ENCODE measurements at regions not wholly inside any gene's neighbourhood (a gene's known extent, or its start where the extent isn't known, plus 50 kb on each side); places are given as distances from the start of the nearest gene placed in this dataset.

DNA sequence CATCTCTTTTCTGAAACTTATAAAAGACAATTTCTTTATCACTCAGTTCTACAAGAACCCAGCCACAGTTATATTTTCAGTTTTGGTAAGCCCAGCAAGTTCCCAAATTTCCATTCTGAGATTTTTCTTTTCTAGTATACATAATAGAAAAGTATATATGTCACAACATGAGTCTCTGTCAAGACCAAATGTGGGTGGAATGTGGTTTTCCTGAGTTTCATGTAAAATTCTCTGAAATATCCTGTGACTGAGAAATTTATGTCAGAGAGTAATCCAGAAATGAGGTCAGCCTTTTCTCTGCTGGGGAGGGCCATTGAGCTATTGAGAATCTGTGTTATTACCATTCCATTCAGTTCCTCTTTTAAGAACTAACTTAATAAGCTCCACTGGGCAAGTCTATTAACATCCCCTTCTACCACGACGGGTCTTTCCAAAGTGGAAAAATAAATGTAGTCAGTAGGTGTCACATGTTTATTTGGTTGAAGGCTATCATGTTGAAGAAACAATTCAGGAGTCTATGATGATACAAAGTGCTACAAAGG, 100.7 kb upstream of the HMGN3 start:
- CTCF ChIA-PET (ENCODE audit: low intra/inter-chr PET ratio) = no interaction called here
- H3K9ac ChIP-seq (ENCODE audit: insufficient read depth in 1 of 2, low read depth in 2 of 2, low read length in 2 of 2) = no peak overlapping the region
- no peaks in the 10 kb centered on the region for H3K36me3 ChIP-seq (ENCODE audit: control insufficient read depth, insufficient read depth, low read length)
- in situ Hi-C loops (cut with MboI) = no loop called here
- no peaks in the 10 kb centered on the region for H3K79me2 ChIP-seq (ENCODE audit: control insufficient read depth, insufficient read depth, low read length)
- H2AFZ ChIP-seq (ENCODE audit: low read depth, low read length) = no peak overlapping the region
- TF ChIP-seq FUS (optimal IDR thresholded peaks at IDR 0.05; ENCODE audit: low read depth, low read length) (no peak), NR3C1 (CRISPR knock-in tag; IDR thresholded peaks at IDR 0.05) (no peak), MCM3 (IDR thresholded peaks at IDR 0.05) (no peak), PRPF4 (IDR thresholded peaks at IDR 0.05; ENCODE audit: insufficient read depth, low read depth, low read length, poor library complexity, severe bottlenecking) (no peak), ZNF76 (CRISPR knock-in tag; IDR thresholded peaks at IDR 0.05; ENCODE audit: borderline replicate concordance) (no peak), ZNF668 (CRISPR knock-in tag; IDR thresholded peaks at IDR 0.05) (no peak)
- TF ChIP-seq, protein P1, sequence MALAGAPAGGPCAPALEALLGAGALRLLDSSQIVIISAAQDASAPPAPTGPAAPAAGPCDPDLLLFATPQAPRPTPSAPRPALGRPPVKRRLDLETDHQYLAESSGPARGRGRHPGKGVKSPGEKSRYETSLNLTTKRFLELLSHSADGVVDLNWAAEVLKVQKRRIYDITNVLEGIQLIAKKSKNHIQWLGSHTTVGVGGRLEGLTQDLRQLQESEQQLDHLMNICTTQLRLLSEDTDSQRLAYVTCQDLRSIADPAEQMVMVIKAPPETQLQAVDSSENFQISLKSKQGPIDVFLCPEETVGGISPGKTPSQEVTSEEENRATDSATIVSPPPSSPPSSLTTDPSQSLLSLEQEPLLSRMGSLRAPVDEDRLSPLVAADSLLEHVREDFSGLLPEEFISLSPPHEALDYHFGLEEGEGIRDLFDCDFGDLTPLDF (CRISPR knock-in tag; IDR thresholded peaks at IDR 0.05) = no peak
- TF ChIP-seq, protein P2, sequence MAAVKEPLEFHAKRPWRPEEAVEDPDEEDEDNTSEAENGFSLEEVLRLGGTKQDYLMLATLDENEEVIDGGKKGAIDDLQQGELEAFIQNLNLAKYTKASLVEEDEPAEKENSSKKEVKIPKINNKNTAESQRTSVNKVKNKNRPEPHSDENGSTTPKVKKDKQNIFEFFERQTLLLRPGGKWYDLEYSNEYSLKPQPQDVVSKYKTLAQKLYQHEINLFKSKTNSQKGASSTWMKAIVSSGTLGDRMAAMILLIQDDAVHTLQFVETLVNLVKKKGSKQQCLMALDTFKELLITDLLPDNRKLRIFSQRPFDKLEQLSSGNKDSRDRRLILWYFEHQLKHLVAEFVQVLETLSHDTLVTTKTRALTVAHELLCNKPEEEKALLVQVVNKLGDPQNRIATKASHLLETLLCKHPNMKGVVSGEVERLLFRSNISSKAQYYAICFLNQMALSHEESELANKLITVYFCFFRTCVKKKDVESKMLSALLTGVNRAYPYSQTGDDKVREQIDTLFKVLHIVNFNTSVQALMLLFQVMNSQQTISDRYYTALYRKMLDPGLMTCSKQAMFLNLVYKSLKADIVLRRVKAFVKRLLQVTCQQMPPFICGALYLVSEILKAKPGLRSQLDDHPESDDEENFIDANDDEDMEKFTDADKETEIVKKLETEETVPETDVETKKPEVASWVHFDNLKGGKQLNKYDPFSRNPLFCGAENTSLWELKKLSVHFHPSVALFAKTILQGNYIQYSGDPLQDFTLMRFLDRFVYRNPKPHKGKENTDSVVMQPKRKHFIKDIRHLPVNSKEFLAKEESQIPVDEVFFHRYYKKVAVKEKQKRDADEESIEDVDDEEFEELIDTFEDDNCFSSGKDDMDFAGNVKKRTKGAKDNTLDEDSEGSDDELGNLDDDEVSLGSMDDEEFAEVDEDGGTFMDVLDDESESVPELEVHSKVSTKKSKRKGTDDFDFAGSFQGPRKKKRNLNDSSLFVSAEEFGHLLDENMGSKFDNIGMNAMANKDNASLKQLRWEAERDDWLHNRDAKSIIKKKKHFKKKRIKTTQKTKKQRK (IDR thresholded peaks at IDR 0.05; ENCODE audit: borderline replicate concordance, low read depth, low read length) = no peak
- no peak overlapping the region for H3K27ac ChIP-seq (ENCODE audit: extremely low read depth, low read depth, low read length)
- ATAC-seq (no peak), FAIRE-seq (no peak), DNase-seq (ENCODE audit: extremely low read depth in 1 of 4, low spot score in 3 of 4) (no peak)
- no peak overlapping the region for H3K4me3 ChIP-seq
- no peaks in the 10 kb centered on the region for H3K9me3 ChIP-seq (replicated peaks; ENCODE audit: control insufficient read depth, insufficient read depth, low read depth, low read length)
- no peaks in the 10 kb centered on the region for H4K20me1 ChIP-seq (replicated peaks; ENCODE audit: control insufficient read depth, insufficient read depth, low read length)
- H3K4me1 ChIP-seq (replicated peaks in 1 of 2; ENCODE audit: control insufficient read depth in 2 of 2, insufficient read depth in 2 of 2, low read length in 2 of 2) = no peaks in the 10 kb centered on the region
- BruUV-seq (replicated peaks) = no TSS peak
- no peaks in the 10 kb centered on the region for H3K27me3 ChIP-seq (ENCODE audit: control insufficient read depth in 2 of 2, insufficient read depth in 2 of 2, low read length in 2 of 2)
- WGBS (ENCODE audit: insufficient coverage, low coverage, missing lambda C conversion rate) = 0% methylated on average over 2 of the region's 2 CpGs
- intact Hi-C loops (cut with micrococcal nuclease) = no loop called here
- POLR2A ChIA-PET = interaction anchor here (1.6 kb wide), 1 partner anchor 11 kb away, joined by 3 read pairs; no protein-coding TSS in a partner anchor
- H3K9me1 ChIP-seq (ENCODE audit: control insufficient read depth, insufficient read depth, low read length) = no peaks in the 10 kb centered on the region
- H3K4me2 ChIP-seq (ENCODE audit: insufficient read depth, low read length) = no peak overlapping the region

Measured in K562 (cell line).